Chondrocyte (in vitro differentiated cells): ENCODE measurements at regions not wholly inside any gene's neighbourhood (a gene's known extent, or its start where the extent isn't known, plus 50 kb on each side); places are given as distances from the start of the nearest gene placed in this dataset.

Source experiments
- DNase-seq: peaks from one replicate; pipeline ENCODE4 v3.0.0; 2021; ENCODE audit warnings: mixed read lengths, low spot score
- H3K27ac Mint-ChIP-seq: one replicate; pipeline ENCODE4 v1.8.0; 2021; ENCODE audit warnings: mild to moderate bottlenecking, moderate library complexity, mixed read lengths; ENCODE audit not compliant: unreplicated experiment
- H3K27me3 Mint-ChIP-seq: 2 replicates; pipeline ENCODE4 v1.8.0; 2021; ENCODE audit warnings: low read depth, mixed read lengths
- H3K36me3 Mint-ChIP-seq: 2 replicates; pipeline ENCODE4 v1.8.0; 2021; ENCODE audit warnings: low read depth, mixed read lengths
- H3K4me1 Mint-ChIP-seq: 2 replicates; pipeline ENCODE4 v1.8.0; 2021; ENCODE audit warnings: low read depth, mild to moderate bottlenecking, mixed read lengths
- H3K4me3 Mint-ChIP-seq: one replicate; pipeline ENCODE4 v1.8.0; 2021; ENCODE audit warnings: mild to moderate bottlenecking, moderate library complexity, mixed read lengths; ENCODE audit not compliant: unreplicated experiment
- H3K9me3 Mint-ChIP-seq: 2 replicates; pipeline ENCODE4 v1.8.0; 2021; ENCODE audit warnings: low read depth, mixed read lengths
- CTCF ChIP-seq: fragments of 200-600 bp; sonication (generic); IDR thresholded peaks from 2 replicates; pipeline ENCODE4 v1.5.0; 2021; ENCODE audit warnings: antibody characterized with exemption, mild to moderate bottlenecking, moderate library complexity

DNA sequence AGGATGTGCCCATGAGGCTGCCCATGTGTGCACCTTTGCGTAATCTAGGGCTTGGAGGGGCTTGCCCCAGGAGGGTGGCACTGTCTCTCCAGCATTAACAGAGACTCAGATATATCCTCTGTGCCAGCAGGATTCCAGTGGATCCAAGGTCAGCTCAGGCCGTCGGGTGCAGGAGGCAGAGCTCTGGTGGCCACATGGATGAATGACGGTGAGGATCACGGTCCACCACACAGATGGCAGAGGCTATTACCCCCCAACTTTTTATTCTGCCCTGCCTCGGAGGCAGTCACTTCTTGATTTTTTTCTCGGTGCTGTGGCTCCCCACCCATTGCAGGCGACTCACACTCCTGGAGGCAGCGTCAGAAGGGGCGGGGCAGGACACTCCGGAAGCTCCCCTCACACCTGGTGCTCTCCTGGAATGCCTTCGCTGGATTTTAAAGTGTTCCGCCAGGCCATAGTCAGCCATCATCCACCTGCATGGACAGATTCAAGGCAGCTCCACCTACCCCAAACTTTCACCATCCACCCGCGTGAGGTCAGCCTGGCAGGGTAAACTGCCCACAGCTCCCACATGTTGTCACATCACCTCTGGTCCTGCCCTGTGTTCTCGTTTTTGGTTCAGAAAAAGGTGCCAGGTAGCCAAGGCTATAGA is 602.9 kb upstream of the RAB6C start:
- DNase-seq = no peak
- Mint-ChIP-seq H3K27ac (no peak overlapping the region), H3K4me1 (no peaks in the 10 kb centered on the region), H3K4me3 (no peak overlapping the region), H3K27me3 (peaks cover 2% of the 10 kb centered on the region), H3K36me3 (no peaks in the 10 kb centered on the region), H3K9me3 (peaks cover 7% of the 10 kb centered on the region)
- no peak for TF ChIP-seq CTCF

GRCh38 chr2:129377078-129377469 is 602.4 kb upstream of the RAB6C start:
- no peak overlapping the region for H3K27ac Mint-ChIP-seq
- no peak overlapping the region for H3K4me3 Mint-ChIP-seq
- H3K9me3 Mint-ChIP-seq = peaks cover 10% of the 10 kb centered on the region
- no peaks in the 10 kb centered on the region for H3K4me1 Mint-ChIP-seq
- peaks cover 2% of the 10 kb centered on the region for H3K27me3 Mint-ChIP-seq
- DNase-seq = no peak
- TF ChIP-seq CTCF = no peak
- H3K36me3 Mint-ChIP-seq = no peaks in the 10 kb centered on the region

DNA sequence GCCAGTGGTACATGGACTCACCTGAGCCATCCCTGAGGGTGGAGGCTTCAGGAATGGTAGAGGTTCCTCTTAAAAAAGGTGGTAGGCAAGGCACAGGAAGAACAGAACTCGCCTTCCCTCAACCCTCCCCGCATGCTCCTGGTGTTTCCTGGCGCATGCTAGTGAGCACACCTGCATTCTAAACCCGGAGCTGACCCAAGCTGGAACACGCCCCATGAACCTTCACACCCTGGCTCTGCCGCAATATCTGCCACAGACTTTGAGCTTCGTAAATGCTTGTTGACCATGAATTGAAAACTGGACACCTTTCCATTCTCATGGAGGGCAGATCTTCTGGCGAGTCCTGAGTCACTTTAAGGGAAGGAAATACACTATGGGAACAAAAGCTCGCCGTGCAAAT is 601.3 kb upstream of the RAB6C start:
- Mint-ChIP-seq H3K27me3 (peaks cover 2% of the 10 kb centered on the region), H3K27ac (no peak overlapping the region), H3K4me1 (no peaks in the 10 kb centered on the region), H3K36me3 (no peaks in the 10 kb centered on the region), H3K9me3 (peaks cover 19% of the 10 kb centered on the region), H3K4me3 (no peak overlapping the region)
- TF ChIP-seq CTCF = no peak
- no peak for DNase-seq

DNA sequence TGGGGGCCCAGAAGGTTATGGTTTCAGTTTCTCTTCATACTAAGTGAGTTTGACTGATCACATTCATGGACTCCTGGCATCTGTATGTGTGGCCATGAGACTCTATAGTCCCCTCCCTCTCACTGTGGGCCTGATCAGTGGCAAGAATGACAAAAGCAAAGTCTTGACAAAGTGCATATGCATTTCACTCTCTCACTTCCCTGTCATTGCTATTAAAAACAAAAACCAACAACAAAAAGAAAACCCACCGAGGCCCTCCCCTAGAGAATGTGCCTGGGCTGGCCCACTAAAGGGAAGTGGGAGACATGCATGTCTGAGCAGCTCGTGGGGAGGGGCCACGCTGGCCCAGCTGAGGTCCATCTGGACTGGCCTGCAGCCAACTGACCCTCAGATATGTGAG is 600.1 kb upstream of the RAB6C start:
- peaks cover 23% of the 10 kb centered on the region for H3K9me3 Mint-ChIP-seq
- no peaks in the 10 kb centered on the region for H3K4me1 Mint-ChIP-seq
- no peaks in the 10 kb centered on the region for H3K36me3 Mint-ChIP-seq
- DNase-seq = no peak
- no peak for TF ChIP-seq CTCF
- no peak overlapping the region for H3K4me3 Mint-ChIP-seq
- H3K27me3 Mint-ChIP-seq = peaks cover 2% of the 10 kb centered on the region
- no peak overlapping the region for H3K27ac Mint-ChIP-seq

DNA sequence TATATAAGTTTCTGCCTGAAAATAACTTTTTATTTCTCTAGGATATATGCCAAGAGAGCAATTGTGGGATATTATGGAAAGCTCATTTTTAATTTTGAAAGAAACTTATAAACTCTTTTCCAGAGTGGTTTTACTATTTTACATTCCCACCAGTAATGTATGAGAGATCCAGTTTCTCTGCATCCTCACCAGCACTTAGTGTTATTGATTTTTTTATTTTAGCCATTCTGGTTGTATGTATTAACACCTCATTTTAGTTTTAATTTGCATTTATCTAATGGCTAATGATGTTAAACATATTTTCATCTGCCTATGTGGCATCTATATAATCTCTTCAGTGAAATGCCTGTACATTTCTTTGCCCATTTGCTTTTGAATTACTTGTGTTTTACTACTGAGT is 597.7 kb upstream of the RAB6C start:
- DNase-seq = no peak
- TF ChIP-seq CTCF = no peak
- no peak overlapping the region for H3K4me3 Mint-ChIP-seq
- no peak overlapping the region for H3K27ac Mint-ChIP-seq
- no peaks in the 10 kb centered on the region for H3K36me3 Mint-ChIP-seq
- no peaks in the 10 kb centered on the region for H3K4me1 Mint-ChIP-seq
- peaks cover 2% of the 10 kb centered on the region for H3K27me3 Mint-ChIP-seq
- H3K9me3 Mint-ChIP-seq = peaks cover 23% of the 10 kb centered on the region
